Transverse colon (tissue), 4 donors: ENCODE measurements at regions not wholly inside any gene's neighbourhood (a gene's known extent, or its start where the extent isn't known, plus 50 kb on each side); places are given as distances from the start of the nearest gene placed in this dataset.
"Not testable (repeated sequence)": the region's sequence is repeated elsewhere in the genome, so short reads cannot be mapped to it uniquely, and the experiment has no call there.

Experiments
- DNase-seq: peaks from one replicate; pipeline ENCODE4 v3.0.0-alpha.2; 2019
- H3K27ac ChIP-seq, 4 donors: fragments of 200-600 bp; sonication (generic); 2 replicates each; pipeline ENCODE4 v1.5.1; 2016 to 2018; ENCODE audit warnings: inconsistent platforms in 4 of 4
- H3K27me3 ChIP-seq: fragments of 200-600 bp; sonication (generic); 2 replicates; pipeline ENCODE4 v1.5.1; 2017; ENCODE audit warnings: inconsistent platforms
- H3K36me3 ChIP-seq, 4 donors: fragments of 200-600 bp; sonication (generic); 2 replicates each; pipeline ENCODE4 v1.5.1; 2017 to 2019; ENCODE audit warnings: inconsistent platforms in 4 of 4
- H3K4me1 ChIP-seq, 4 donors: fragments of 200-600 bp; sonication (generic); 2 replicates each; pipeline ENCODE4 v1.5.1; 2017 to 2020; ENCODE audit warnings: inconsistent platforms in 4 of 4
- H3K4me3 ChIP-seq, 4 donors: fragments of 200-600 bp; sonication (generic); 1 replicate in 1 of 4; 2 replicates in 3 of 4; pipeline versions ENCODE4 v1.5.1 to v1.6.1; 2017 to 2019; ENCODE audit warnings: inconsistent platforms in 4 of 4
- H3K9me3 ChIP-seq, 2 donors: fragments of 200-600 bp; sonication (generic); 2 replicates each; pipeline ENCODE4 v1.5.1; 2017 to 2019; ENCODE audit warnings: inconsistent platforms in 2 of 2
- WGBS, 2 donors: methylation state at CpG; one replicate each; pipeline ENCODE4 v1.1.5; 2018; ENCODE audit warnings: low coverage in 1 of 2; 5-methylcytosine and 5-hydroxymethylcytosine counted together
- in situ Hi-C, 4 donors: fragments of 200-750 bp; cut with MboI; loops; one replicate each; pipeline versions ENCODE4 v1.15.0 to v1.15.1; 2017; ENCODE audit warnings: low sequenced_read_pairs in 3 of 4, low pct_ligation_motif_present in 1 of 4, low pct_unique_long_range_greater_than_20kb in 1 of 4
- intact Hi-C: fragments of 100-400 bp; cut with DNase I; formaldehyde crosslinking; loops from one replicate; pipeline ENCODE4 v1.15.1; 2023; ENCODE audit warnings: low total_unique reads

- WGBS, 2 donors = 95 to 96% methylated on average over 8 of the region's 8 CpGs
- H3K27me3 ChIP-seq, intact Hi-C loops, H3K27ac ChIP-seq, H3K36me3 ChIP-seq, in situ Hi-C loops, DNase-seq, H3K4me3 ChIP-seq, H3K9me3 ChIP-seq, H3K4me1 ChIP-seq: not testable (repeated sequence)
Measured at GRCh38 chr16:21537598-21537997, 61.8 kb upstream of the METTL9 start.

GRCh38 chr16:21539107-21539618, 60.2 kb upstream of the METTL9 start:
- 85 to 89% methylated on average over 3 to 9 of the region's 9 CpGs for WGBS, 2 donors
- H3K4me1 ChIP-seq, intact Hi-C loops, DNase-seq, H3K4me3 ChIP-seq, H3K27ac ChIP-seq, in situ Hi-C loops, H3K27me3 ChIP-seq, H3K36me3 ChIP-seq, H3K9me3 ChIP-seq: not testable (repeated sequence)

DNA sequence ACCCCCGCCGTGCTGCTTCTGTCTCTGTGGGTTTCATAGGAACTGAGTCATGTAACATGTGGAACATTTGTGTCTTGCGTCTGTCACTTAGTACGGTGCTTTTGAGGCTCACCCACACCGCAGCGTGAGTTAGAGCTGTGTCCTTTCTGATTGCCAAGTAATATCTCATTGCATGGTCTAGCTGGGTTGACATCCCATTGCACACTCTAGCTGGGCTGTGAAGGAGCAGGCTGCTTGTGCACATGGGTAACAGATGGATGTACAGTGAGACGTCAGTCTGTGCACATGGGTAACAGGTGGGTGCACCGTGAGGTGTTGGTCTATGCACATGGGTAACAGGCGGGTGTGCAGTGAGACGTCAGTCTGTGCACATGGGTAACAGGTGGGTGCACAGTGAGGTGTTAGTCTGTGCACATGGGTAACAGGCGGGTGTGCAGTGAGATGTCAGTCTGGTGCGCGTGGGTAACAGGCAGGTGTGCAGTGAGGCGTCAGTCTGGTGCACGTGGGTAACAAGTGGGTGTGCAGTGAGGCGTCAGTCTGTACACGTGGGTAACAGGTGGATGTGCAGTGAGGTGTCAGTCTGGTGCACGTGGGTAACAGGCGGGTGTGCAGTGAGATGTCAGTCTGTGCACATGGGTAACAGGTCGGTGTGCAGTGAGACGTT, 58.5 kb upstream of the METTL9 start:
- intact Hi-C loops, H3K4me1 ChIP-seq, in situ Hi-C loops, H3K27ac ChIP-seq, DNase-seq, H3K36me3 ChIP-seq, H3K4me3 ChIP-seq, H3K9me3 ChIP-seq, H3K27me3 ChIP-seq: not testable (repeated sequence)
- WGBS, 2 donors = 72 to 74% methylated on average over 13 to 20 of the region's 21 CpGs

- 50% methylated on average over 7 of the region's 10 CpGs; no CpG with 5 or more reads in 1 of the 2 donors for WGBS, 2 donors
- DNase-seq, H3K4me3 ChIP-seq, H3K27ac ChIP-seq, H3K4me1 ChIP-seq, intact Hi-C loops, H3K9me3 ChIP-seq, H3K36me3 ChIP-seq, H3K27me3 ChIP-seq, in situ Hi-C loops: not testable (repeated sequence)
Measured at GRCh38 chr16:21541611-21542051, 57.7 kb upstream of the METTL9 start.

GRCh38 chr16:21542075-21542474, 57.3 kb upstream of the METTL9 start:
- in situ Hi-C loops, H3K4me1 ChIP-seq, DNase-seq, H3K4me3 ChIP-seq, H3K27me3 ChIP-seq, H3K36me3 ChIP-seq, intact Hi-C loops, H3K27ac ChIP-seq, H3K9me3 ChIP-seq: not testable (repeated sequence)
- WGBS, 2 donors = 67 to 87% methylated on average over 7 to 12 of the region's 15 CpGs

- no CpG with 5 or more reads among the region's 15 CpGs for WGBS, 2 donors
Measured at GRCh38 chr16:21542491-21543124, 56.8 kb upstream of the METTL9 start.

GRCh38 chr16:21543151-21543836, 56.1 kb upstream of the METTL9 start:
- H3K27ac ChIP-seq, in situ Hi-C loops, intact Hi-C loops, H3K9me3 ChIP-seq, H3K4me1 ChIP-seq, DNase-seq, H3K27me3 ChIP-seq, H3K36me3 ChIP-seq, H3K4me3 ChIP-seq: not testable (repeated sequence)
- WGBS, 2 donors = 81% methylated on average over 12 of the region's 12 CpGs; no CpG with 5 or more reads in 1 of the 2 donors

More at GRCh38 chr16:21542491-21543124, 56.8 kb upstream of the METTL9 start:
- intact Hi-C loops, H3K27me3 ChIP-seq, H3K27ac ChIP-seq, H3K36me3 ChIP-seq, H3K4me1 ChIP-seq, H3K9me3 ChIP-seq, in situ Hi-C loops, H3K4me3 ChIP-seq, DNase-seq: not testable (repeated sequence)

GRCh38 chr16:21545664-21546326, 53.6 kb upstream of the METTL9 start:
- H3K27ac ChIP-seq, DNase-seq, H3K27me3 ChIP-seq, H3K4me3 ChIP-seq, H3K9me3 ChIP-seq, in situ Hi-C loops, H3K36me3 ChIP-seq, intact Hi-C loops, H3K4me1 ChIP-seq: not testable (repeated sequence)
- WGBS, 2 donors = 92 to 93% methylated on average over 15 to 30 of the region's 30 CpGs

DNA sequence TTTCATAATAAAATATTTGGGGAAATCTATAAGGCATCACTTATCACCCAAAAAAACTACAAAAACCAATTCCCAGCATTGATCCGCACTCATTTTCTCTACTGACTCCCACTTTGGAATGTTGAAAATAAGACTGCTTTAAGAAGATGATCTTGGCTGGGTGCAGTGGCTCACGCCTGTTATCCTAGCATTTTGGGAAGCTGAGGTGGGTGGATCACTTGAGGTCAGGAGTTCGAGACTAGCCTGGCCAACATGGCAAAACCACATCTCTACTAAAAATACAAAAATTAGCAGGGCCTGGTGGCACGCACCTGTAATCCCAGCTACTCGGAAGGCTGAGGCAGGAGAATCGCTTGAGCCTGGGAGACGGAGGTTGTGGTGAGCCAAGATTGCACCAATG, 50.0 kb upstream of the METTL9 start:
- H3K4me1 ChIP-seq, H3K27ac ChIP-seq, H3K9me3 ChIP-seq, H3K27me3 ChIP-seq, DNase-seq, H3K36me3 ChIP-seq, H3K4me3 ChIP-seq, in situ Hi-C loops, intact Hi-C loops: not testable (repeated sequence)
- 89 to 90% methylated on average over 4 to 6 of the region's 7 CpGs for WGBS, 2 donors
